ENCODE measurements at regions not wholly inside any gene's neighbourhood (a gene's known extent, or its start where the extent isn't known, plus 50 kb on each side); places are given as distances from the start of the nearest gene placed in this dataset.

DNA sequence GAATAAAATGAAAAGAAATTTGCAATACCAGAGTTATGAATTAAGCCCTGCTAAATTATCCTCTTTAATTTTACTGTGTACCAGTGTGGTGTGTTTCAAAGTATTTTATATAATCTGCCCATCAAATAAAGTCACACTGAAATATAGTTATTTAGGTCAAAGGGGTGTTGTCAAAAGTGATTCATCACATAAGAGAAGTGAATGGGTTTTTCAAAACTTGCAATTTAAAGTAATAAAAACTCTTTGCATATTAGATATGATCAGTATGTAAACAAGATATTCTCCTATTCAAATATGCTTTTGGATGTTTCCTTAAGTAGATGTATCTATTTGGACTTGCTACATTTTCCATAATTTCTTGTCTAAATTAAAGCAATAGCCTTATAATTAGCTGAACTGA is 1183.0 kb upstream of the CDH18 start:
- TF ChIP-seq, protein P1, sequence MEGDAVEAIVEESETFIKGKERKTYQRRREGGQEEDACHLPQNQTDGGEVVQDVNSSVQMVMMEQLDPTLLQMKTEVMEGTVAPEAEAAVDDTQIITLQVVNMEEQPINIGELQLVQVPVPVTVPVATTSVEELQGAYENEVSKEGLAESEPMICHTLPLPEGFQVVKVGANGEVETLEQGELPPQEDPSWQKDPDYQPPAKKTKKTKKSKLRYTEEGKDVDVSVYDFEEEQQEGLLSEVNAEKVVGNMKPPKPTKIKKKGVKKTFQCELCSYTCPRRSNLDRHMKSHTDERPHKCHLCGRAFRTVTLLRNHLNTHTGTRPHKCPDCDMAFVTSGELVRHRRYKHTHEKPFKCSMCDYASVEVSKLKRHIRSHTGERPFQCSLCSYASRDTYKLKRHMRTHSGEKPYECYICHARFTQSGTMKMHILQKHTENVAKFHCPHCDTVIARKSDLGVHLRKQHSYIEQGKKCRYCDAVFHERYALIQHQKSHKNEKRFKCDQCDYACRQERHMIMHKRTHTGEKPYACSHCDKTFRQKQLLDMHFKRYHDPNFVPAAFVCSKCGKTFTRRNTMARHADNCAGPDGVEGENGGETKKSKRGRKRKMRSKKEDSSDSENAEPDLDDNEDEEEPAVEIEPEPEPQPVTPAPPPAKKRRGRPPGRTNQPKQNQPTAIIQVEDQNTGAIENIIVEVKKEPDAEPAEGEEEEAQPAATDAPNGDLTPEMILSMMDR (IDR thresholded peaks at IDR 0.05), result no peak
- TF ChIP-seq ZFX (IDR thresholded peaks at IDR 0.05; ENCODE audit: borderline replicate concordance), result no peak
